HG03571 (cell line): ENCODE measurements at regions not wholly inside any gene's neighbourhood (a gene's known extent, or its start where the extent isn't known, plus 50 kb on each side); places are given as distances from the start of the nearest gene placed in this dataset.

ENCODE experiments used
- ATAC-seq: cut with Tn5 transposase; IDR thresholded peaks from one replicate; pipeline ENCODE4 v1.9.1; 2021; ENCODE audit not compliant: unreplicated experiment

- no peak for ATAC-seq
These were observed 990.3 kb downstream of the AACS start for GRCh38 chr12:126055521-126055920.

GRCh38 chr12:126061777-126062176 is 996.5 kb downstream of the AACS start:
- no peak for ATAC-seq

GRCh38 chr12:126064028-126064427 is 998.8 kb downstream of the AACS start:
- ATAC-seq, result no peak

- ATAC-seq, result no peak
These were observed 1002.5 kb downstream of the AACS start for GRCh38 chr12:126067626-126068329.

GRCh38 chr12:126069549-126070165 is 1004.4 kb downstream of the AACS start:
- ATAC-seq, result no peak

- ATAC-seq, result no peak
These were observed 1011.3 kb downstream of the AACS start for GRCh38 chr12:126076515-126076914.

GRCh38 chr12:126083926-126084325 is 1018.7 kb downstream of the AACS start:
- ATAC-seq, result no peak

- no peak for ATAC-seq
These were observed 1019.2 kb downstream of the AACS start for GRCh38 chr12:126084480-126084879.

GRCh38 chr12:126086242-126086641 is 1021.0 kb downstream of the AACS start:
- no peak for ATAC-seq

GRCh38 chr12:126087692-126088091 is 1022.5 kb downstream of the AACS start:
- no peak for ATAC-seq

- ATAC-seq, result no peak
These were observed 1028.7 kb downstream of the AACS start for GRCh38 chr12:126093908-126094307.

GRCh38 chr12:126095748-126096510 is 1030.7 kb downstream of the AACS start:
- ATAC-seq, result no peak

- ATAC-seq, result no peak
These were observed 1041.5 kb downstream of the AACS start for GRCh38 chr12:126106706-126107105.

GRCh38 chr12:126107659-126108058 is 1042.4 kb downstream of the AACS start:
- no peak for ATAC-seq

- no peak for ATAC-seq
These were observed 1043.0 kb downstream of the AACS start for GRCh38 chr12:126108247-126108646.

- ATAC-seq, result no peak
These were observed 1046.9 kb downstream of the AACS start for GRCh38 chr12:126112141-126112540.

- no peak for ATAC-seq
These were observed 1047.6 kb downstream of the AACS start for GRCh38 chr12:126112849-126113248.

GRCh38 chr12:126114441-126114840 is 1049.2 kb downstream of the AACS start:
- no peak for ATAC-seq

- ATAC-seq, result no peak
These were observed 1052.3 kb downstream of the AACS start for GRCh38 chr12:126117502-126117901.

GRCh38 chr12:126139355-126139754 is 1074.1 kb downstream of the AACS start:
- no peak for ATAC-seq

GRCh38 chr12:126144603-126145002 is 1079.4 kb downstream of the AACS start:
- ATAC-seq, result no peak

GRCh38 chr12:126147321-126147720 is 1082.1 kb downstream of the AACS start:
- no peak for ATAC-seq
